ENCODE measurements at regions not wholly inside any gene's neighbourhood (a gene's known extent, or its start where the extent isn't known, plus 50 kb on each side); places are given as distances from the start of the nearest gene placed in this dataset.
"Not testable (repeated sequence)": the region's sequence is repeated elsewhere in the genome, so short reads cannot be mapped to it uniquely, and the experiment has no call there.

- Histone ChIP-seq H3K27me3 (replicated peaks; ENCODE audit: control insufficient read depth, insufficient read depth, low read length) (no peaks in the 10 kb centered on the region), H3K36me3 (ENCODE audit: control insufficient read depth, insufficient read depth, low read length, severe bottlenecking) (no peaks in the 10 kb centered on the region), H3K9ac (ENCODE audit: low read length) (no peak overlapping the region), H3K4me3 (ENCODE audit: low read length) (no peak overlapping the region), H3K4me1 (ENCODE audit: control insufficient read depth, insufficient read depth, low read length) (no peaks in the 10 kb centered on the region), H3K9me3 (ENCODE audit: control insufficient read depth, low read length) (peaks cover 19% of the 10 kb centered on the region)
- no peak for DNase-seq (ENCODE audit: low read depth)
Measured at GRCh38 chr6:54559136-54559535, 250.9 kb downstream of the TINAG start.

GRCh38 chr6:54564188-54564587, 255.9 kb downstream of the TINAG start:
- not testable (repeated sequence) for H3K27me3 ChIP-seq (replicated peaks; ENCODE audit: control insufficient read depth, insufficient read depth, low read length); H3K4me3 ChIP-seq (ENCODE audit: low read length); H3K36me3 ChIP-seq (ENCODE audit: control insufficient read depth, insufficient read depth, low read length, severe bottlenecking); DNase-seq (ENCODE audit: low read depth); H3K4me1 ChIP-seq (ENCODE audit: control insufficient read depth, insufficient read depth, low read length); H3K9ac ChIP-seq (ENCODE audit: low read length)
- peaks cover 13% of the 10 kb centered on the region for H3K9me3 ChIP-seq (ENCODE audit: control insufficient read depth, low read length)

- H3K9ac ChIP-seq (ENCODE audit: low read length), result no peak overlapping the region
- H3K4me3 ChIP-seq (ENCODE audit: low read length), result no peak overlapping the region
- no peaks in the 10 kb centered on the region for H3K27me3 ChIP-seq (replicated peaks; ENCODE audit: control insufficient read depth, insufficient read depth, low read length)
- H3K9me3 ChIP-seq (ENCODE audit: control insufficient read depth, low read length), result no peaks in the 10 kb centered on the region
- DNase-seq (ENCODE audit: low read depth), result no peak
- no peaks in the 10 kb centered on the region for H3K4me1 ChIP-seq (ENCODE audit: control insufficient read depth, insufficient read depth, low read length)
- H3K36me3 ChIP-seq (ENCODE audit: control insufficient read depth, insufficient read depth, low read length, severe bottlenecking), result no peaks in the 10 kb centered on the region
Measured at GRCh38 chr6:54574671-54575070, 266.4 kb downstream of the TINAG start.

GRCh38 chr6:54578261-54578660, 268.3 kb upstream of the FAM83B start:
- H3K4me1 ChIP-seq (ENCODE audit: control insufficient read depth, insufficient read depth, low read length), result no peaks in the 10 kb centered on the region
- no peaks in the 10 kb centered on the region for H3K9me3 ChIP-seq (ENCODE audit: control insufficient read depth, low read length)
- DNase-seq (ENCODE audit: low read depth), result no peak
- H3K9ac ChIP-seq (ENCODE audit: low read length), result no peak overlapping the region
- no peaks in the 10 kb centered on the region for H3K27me3 ChIP-seq (replicated peaks; ENCODE audit: control insufficient read depth, insufficient read depth, low read length)
- H3K4me3 ChIP-seq (ENCODE audit: low read length), result no peak overlapping the region
- H3K36me3 ChIP-seq (ENCODE audit: control insufficient read depth, insufficient read depth, low read length, severe bottlenecking), result no peaks in the 10 kb centered on the region

GRCh38 chr6:54579011-54579410, 267.6 kb upstream of the FAM83B start:
- Histone ChIP-seq H3K4me1 (ENCODE audit: control insufficient read depth, insufficient read depth, low read length) (no peaks in the 10 kb centered on the region), H3K4me3 (ENCODE audit: low read length) (no peak overlapping the region), H3K9ac (ENCODE audit: low read length) (no peak overlapping the region), H3K27me3 (replicated peaks; ENCODE audit: control insufficient read depth, insufficient read depth, low read length) (no peaks in the 10 kb centered on the region), H3K36me3 (ENCODE audit: control insufficient read depth, insufficient read depth, low read length, severe bottlenecking) (no peaks in the 10 kb centered on the region), H3K9me3 (ENCODE audit: control insufficient read depth, low read length) (no peaks in the 10 kb centered on the region)
- peak; percentile 21 for DNase-seq (ENCODE audit: low read depth)

GRCh38 chr6:54586251-54586650, 260.3 kb upstream of the FAM83B start:
- Histone ChIP-seq H3K4me1 (ENCODE audit: control insufficient read depth, insufficient read depth, low read length) (peaks cover 18% of the 10 kb centered on the region), H3K36me3 (ENCODE audit: control insufficient read depth, insufficient read depth, low read length, severe bottlenecking) (no peaks in the 10 kb centered on the region), H3K9me3 (ENCODE audit: control insufficient read depth, low read length) (no peaks in the 10 kb centered on the region), H3K9ac (ENCODE audit: low read length) (no peak overlapping the region), H3K27me3 (replicated peaks; ENCODE audit: control insufficient read depth, insufficient read depth, low read length) (no peaks in the 10 kb centered on the region), H3K4me3 (ENCODE audit: low read length) (no peak overlapping the region)
- peak; percentile 54 for DNase-seq (ENCODE audit: low read depth)

GRCh38 chr6:54587277-54587676, 259.3 kb upstream of the FAM83B start:
- peak; percentile 22 for DNase-seq (ENCODE audit: low read depth)
- Histone ChIP-seq H3K27me3 (replicated peaks; ENCODE audit: control insufficient read depth, insufficient read depth, low read length) (no peaks in the 10 kb centered on the region), H3K36me3 (ENCODE audit: control insufficient read depth, insufficient read depth, low read length, severe bottlenecking) (no peaks in the 10 kb centered on the region), H3K9me3 (ENCODE audit: control insufficient read depth, low read length) (no peaks in the 10 kb centered on the region), H3K9ac (ENCODE audit: low read length) (no peak overlapping the region), H3K4me1 (ENCODE audit: control insufficient read depth, insufficient read depth, low read length) (peaks cover 18% of the 10 kb centered on the region), H3K4me3 (ENCODE audit: low read length) (no peak overlapping the region)

GRCh38 chr6:54588176-54588575, 258.4 kb upstream of the FAM83B start:
- no peaks in the 10 kb centered on the region for H3K36me3 ChIP-seq (ENCODE audit: control insufficient read depth, insufficient read depth, low read length, severe bottlenecking)
- H3K27me3 ChIP-seq (replicated peaks; ENCODE audit: control insufficient read depth, insufficient read depth, low read length), result no peaks in the 10 kb centered on the region
- no peak overlapping the region for H3K4me3 ChIP-seq (ENCODE audit: low read length)
- H3K4me1 ChIP-seq (ENCODE audit: control insufficient read depth, insufficient read depth, low read length), result peaks cover 18% of the 10 kb centered on the region
- DNase-seq (ENCODE audit: low read depth), result peak; percentile 63
- no peaks in the 10 kb centered on the region for H3K9me3 ChIP-seq (ENCODE audit: control insufficient read depth, low read length)
- H3K9ac ChIP-seq (ENCODE audit: low read length), result no peak overlapping the region

GRCh38 chr6:54595844-54596243, 250.7 kb upstream of the FAM83B start:
- Histone ChIP-seq H3K9me3 (ENCODE audit: control insufficient read depth, low read length) (no peaks in the 10 kb centered on the region), H3K27me3 (replicated peaks; ENCODE audit: control insufficient read depth, insufficient read depth, low read length) (no peaks in the 10 kb centered on the region), H3K36me3 (ENCODE audit: control insufficient read depth, insufficient read depth, low read length, severe bottlenecking) (no peaks in the 10 kb centered on the region), H3K9ac (ENCODE audit: low read length) (no peak overlapping the region), H3K4me3 (ENCODE audit: low read length) (no peak overlapping the region), H3K4me1 (ENCODE audit: control insufficient read depth, insufficient read depth, low read length) (no peaks in the 10 kb centered on the region)
- peak; percentile 91 for DNase-seq (ENCODE audit: low read depth)

GRCh38 chr6:54598787-54599313, 247.7 kb upstream of the FAM83B start:
- DNase-seq (ENCODE audit: low read depth), result peak; percentile 37
- Histone ChIP-seq H3K4me1 (ENCODE audit: control insufficient read depth, insufficient read depth, low read length) (peaks cover 6% of the 10 kb centered on the region), H3K27me3 (replicated peaks; ENCODE audit: control insufficient read depth, insufficient read depth, low read length) (no peaks in the 10 kb centered on the region), H3K9ac (ENCODE audit: low read length) (no peak overlapping the region), H3K9me3 (ENCODE audit: control insufficient read depth, low read length) (no peaks in the 10 kb centered on the region), H3K4me3 (ENCODE audit: low read length) (no peak overlapping the region), H3K36me3 (ENCODE audit: control insufficient read depth, insufficient read depth, low read length, severe bottlenecking) (no peaks in the 10 kb centered on the region)

- H3K4me3 ChIP-seq (ENCODE audit: low read length), result no peak overlapping the region
- H3K9ac ChIP-seq (ENCODE audit: low read length), result no peak overlapping the region
- peak; percentile 52 for DNase-seq (ENCODE audit: low read depth)
- H3K27me3 ChIP-seq (replicated peaks; ENCODE audit: control insufficient read depth, insufficient read depth, low read length), result no peaks in the 10 kb centered on the region
- H3K9me3 ChIP-seq (ENCODE audit: control insufficient read depth, low read length), result no peaks in the 10 kb centered on the region
- no peaks in the 10 kb centered on the region for H3K36me3 ChIP-seq (ENCODE audit: control insufficient read depth, insufficient read depth, low read length, severe bottlenecking)
- peaks cover 6% of the 10 kb centered on the region for H3K4me1 ChIP-seq (ENCODE audit: control insufficient read depth, insufficient read depth, low read length)
Measured at GRCh38 chr6:54601600-54602300, 244.8 kb upstream of the FAM83B start.

- no peaks in the 10 kb centered on the region for H3K9me3 ChIP-seq (ENCODE audit: control insufficient read depth, low read length)
- H3K4me1 ChIP-seq (ENCODE audit: control insufficient read depth, insufficient read depth, low read length), result peaks cover 6% of the 10 kb centered on the region
- H3K4me3 ChIP-seq (ENCODE audit: low read length), result no peak overlapping the region
- DNase-seq (ENCODE audit: low read depth), result no peak
- no peak overlapping the region for H3K9ac ChIP-seq (ENCODE audit: low read length)
- H3K27me3 ChIP-seq (replicated peaks; ENCODE audit: control insufficient read depth, insufficient read depth, low read length), result no peaks in the 10 kb centered on the region
- no peaks in the 10 kb centered on the region for H3K36me3 ChIP-seq (ENCODE audit: control insufficient read depth, insufficient read depth, low read length, severe bottlenecking)
Measured at GRCh38 chr6:54602591-54602990, 244.0 kb upstream of the FAM83B start.
